ENCODE measurements at regions not wholly inside any gene's neighbourhood (a gene's known extent, or its start where the extent isn't known, plus 50 kb on each side); places are given as distances from the start of the nearest gene placed in this dataset.
A peak's percentile ranks its signal among the peaks of the same experiment; 100 is the strongest.

- no peak for DNase-seq
These were observed 50.5 kb upstream of the LRRC1 start for GRCh38 chr6:53744321-53744720.

GRCh38 chr6:53741034-53741823 is 53.6 kb upstream of the LRRC1 start:
- peak in 1 of 5 experiments; percentile 79 for DNase-seq

- DNase-seq, result no peak
These were observed 57.1 kb upstream of the LRRC1 start for GRCh38 chr6:53737746-53738145.

GRCh38 chr6:53735896-53736295 is 58.9 kb upstream of the LRRC1 start:
- peak in 1 of 5 experiments; percentile 70 for DNase-seq

- DNase-seq, result peak in 1 of 5 experiments; percentile 58
These were observed 60.1 kb upstream of the LRRC1 start for GRCh38 chr6:53734473-53735299.

GRCh38 chr6:53731866-53732636 is 62.8 kb upstream of the LRRC1 start:
- peak in 1 of 5 experiments; percentile 74 for DNase-seq

- DNase-seq, result no peak
These were observed 64.0 kb upstream of the LRRC1 start for GRCh38 chr6:53730767-53731166.

- peak; percentile 13 to 60 (median 23) for DNase-seq
These were observed 63.1 kb upstream of the KLHL31 start for GRCh38 chr6:53728570-53729194.

- no peak for DNase-seq
These were observed 62.2 kb upstream of the KLHL31 start for GRCh38 chr6:53727748-53728147.

- peak; percentile 43 to 77 (median 60) for DNase-seq
These were observed 60.4 kb upstream of the KLHL31 start for GRCh38 chr6:53725791-53726575.

GRCh38 chr6:53724501-53724900 is 58.9 kb upstream of the KLHL31 start:
- DNase-seq, result no peak

GRCh38 chr6:53723331-53723730 is 57.8 kb upstream of the KLHL31 start:
- no peak for DNase-seq

GRCh38 chr6:53721766-53722165 is 56.2 kb upstream of the KLHL31 start:
- DNase-seq, result no peak

GRCh38 chr6:53718597-53719460 is 53.3 kb upstream of the KLHL31 start:
- DNase-seq, result peak in 1 of 5 experiments; percentile 90

GRCh38 chr6:53717566-53717965 is 52.0 kb upstream of the KLHL31 start:
- no peak for DNase-seq

GRCh38 chr6:53715434-53715833 is 49.9 kb upstream of the KLHL31 start:
- no peak for DNase-seq
